NCI-H2081 (cell line): ENCODE measurements at regions not wholly inside any gene's neighbourhood (a gene's known extent, or its start where the extent isn't known, plus 50 kb on each side); places are given as distances from the start of the nearest gene placed in this dataset.
A peak's percentile ranks its signal among the peaks of the same experiment; 100 is the strongest.
"Not testable (repeated sequence)": the region's sequence is repeated elsewhere in the genome, so short reads cannot be mapped to it uniquely, and the experiment has no call there.

Experiments used
- DNase-seq, 2 experiments: peaks; one replicate each; lab custom pipeline; 2025; lab: John Stamatoyannopoulos, UW

DNA sequence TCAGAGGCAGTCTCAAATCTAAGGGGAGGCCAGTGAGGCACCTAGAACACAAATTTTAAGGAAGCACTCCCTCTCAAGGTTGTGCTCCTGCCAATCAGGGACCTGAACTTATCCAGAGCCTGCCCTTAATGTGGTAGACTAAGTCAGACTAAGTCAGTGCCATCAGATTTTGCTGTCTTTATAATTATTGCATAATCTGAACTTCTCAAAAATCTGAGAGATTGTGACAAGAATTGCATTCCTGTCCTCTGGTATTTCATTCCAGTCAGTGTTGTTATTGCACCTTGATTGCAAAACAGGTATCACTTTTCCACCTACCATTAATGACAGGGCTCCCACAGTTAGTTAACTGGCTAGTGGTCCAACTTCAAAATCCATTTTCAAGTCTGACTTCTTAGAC is 197.1 kb upstream of the HCN1 start:
- DNase-seq, result no peak

- DNase-seq, result not testable (repeated sequence)
Measured at GRCh38 chr5:45890441-45891080, 194.4 kb upstream of the HCN1 start.

DNA sequence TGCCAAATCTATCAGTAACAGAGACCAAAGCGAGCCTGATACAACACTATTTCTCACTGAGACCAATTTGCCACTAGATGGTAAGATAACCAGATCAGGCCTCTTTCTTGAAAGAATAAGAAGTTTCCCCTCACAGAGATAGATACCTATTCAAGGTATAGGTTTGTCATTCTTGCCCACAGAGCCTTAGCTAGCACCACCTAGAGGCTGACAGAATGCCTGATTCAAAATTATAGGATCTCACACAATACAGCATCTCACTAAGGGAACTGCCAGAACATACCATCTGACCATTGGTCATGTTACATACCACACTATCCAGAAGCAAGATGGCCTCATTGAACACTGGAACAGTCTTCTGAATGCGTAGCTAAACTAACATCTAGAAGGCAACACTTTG is 166.6 kb upstream of the HCN1 start:
- DNase-seq, result no peak

DNA sequence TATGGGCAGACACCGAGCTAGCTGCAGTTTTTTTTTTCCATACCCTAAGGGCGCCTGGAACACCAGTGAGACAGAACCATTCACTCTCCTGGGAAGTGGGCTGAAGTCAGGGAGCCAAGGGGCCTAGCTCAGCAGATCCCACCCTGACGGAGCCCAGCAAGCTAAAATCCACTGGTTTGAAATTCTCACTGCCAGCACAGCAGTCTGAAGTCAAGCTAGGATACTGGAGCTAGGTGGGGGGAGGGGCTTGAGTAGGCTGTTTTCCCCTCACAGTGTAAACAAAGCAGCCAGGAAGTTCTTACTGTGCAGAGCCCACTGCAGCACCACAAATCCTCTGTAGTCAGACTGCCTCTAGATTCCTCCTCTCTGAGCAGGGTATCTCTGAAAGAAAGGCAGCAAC is 151.7 kb upstream of the HCN1 start:
- DNase-seq, result no peak

DNA sequence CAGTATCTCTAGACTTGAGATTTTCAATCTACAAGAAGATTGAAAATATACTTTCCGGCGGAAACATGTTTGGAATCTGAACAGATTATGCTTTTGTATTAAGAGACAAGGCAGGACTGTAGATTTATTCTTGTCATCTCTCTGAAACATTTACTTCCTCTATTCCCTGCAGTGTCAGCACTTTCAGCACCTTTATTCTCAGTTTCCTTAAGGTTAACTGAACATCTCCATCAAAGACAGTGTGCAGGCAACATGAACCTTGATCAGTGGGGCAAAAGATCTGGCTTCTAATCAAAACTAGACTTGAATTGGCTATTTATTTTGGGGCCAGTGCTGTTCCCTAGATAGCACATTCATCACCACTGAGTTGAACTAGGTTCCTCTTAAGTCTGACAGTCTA is 129.9 kb upstream of the HCN1 start:
- no peak for DNase-seq

DNA sequence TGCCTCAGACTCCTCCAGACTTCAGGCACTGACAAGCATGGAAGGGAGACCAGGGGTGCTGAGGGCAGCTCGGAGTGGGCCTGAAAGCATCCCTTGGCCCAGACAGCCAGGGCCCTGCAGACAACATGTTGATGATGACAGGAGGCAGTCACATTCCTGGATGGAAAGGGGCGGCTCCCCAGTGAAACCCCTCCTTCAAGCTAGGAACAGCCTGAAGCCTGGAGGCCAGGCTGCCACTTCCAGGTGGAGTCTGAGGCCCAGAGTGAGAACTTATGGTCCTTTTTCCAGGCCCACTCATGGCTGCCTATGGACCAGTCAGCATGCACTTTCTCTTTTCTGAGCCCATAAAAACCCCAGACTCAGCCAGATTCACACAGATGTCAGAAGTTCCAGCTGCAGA is 104.2 kb upstream of the HCN1 start:
- DNase-seq, result no peak

- DNase-seq, result no peak
Measured at GRCh38 chr5:45799388-45799787, 103.2 kb upstream of the HCN1 start.

DNA sequence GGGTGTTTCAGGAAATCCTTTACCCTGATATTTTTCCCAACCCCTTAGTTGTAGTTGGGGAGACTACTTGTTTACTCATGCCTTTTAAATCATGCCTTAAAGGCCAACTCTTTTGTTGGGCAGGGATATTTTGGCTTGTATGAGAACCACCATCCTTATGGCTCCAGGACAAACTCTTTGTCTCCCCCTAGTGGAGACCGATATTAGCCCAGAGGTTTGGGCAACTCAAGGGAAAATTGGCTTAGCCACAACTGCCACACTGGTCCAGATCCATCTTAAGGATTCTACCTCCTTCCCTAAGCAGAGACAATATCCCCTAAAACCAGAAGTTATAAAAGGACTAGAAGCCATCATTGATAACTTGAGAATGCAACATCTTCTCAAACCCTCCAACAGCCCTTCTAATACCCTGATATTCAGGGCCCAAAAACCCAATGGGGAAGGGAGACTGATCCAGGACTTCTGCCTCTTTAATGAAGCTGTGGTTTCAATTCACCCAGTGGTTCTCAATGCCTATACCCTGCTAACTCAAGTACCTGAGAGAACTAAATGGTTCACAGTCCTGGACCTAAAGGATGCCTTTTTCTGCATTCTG is 100.9 kb upstream of the HCN1 start:
- DNase-seq, result peak in 1 of 2 experiments; percentile 6

DNA sequence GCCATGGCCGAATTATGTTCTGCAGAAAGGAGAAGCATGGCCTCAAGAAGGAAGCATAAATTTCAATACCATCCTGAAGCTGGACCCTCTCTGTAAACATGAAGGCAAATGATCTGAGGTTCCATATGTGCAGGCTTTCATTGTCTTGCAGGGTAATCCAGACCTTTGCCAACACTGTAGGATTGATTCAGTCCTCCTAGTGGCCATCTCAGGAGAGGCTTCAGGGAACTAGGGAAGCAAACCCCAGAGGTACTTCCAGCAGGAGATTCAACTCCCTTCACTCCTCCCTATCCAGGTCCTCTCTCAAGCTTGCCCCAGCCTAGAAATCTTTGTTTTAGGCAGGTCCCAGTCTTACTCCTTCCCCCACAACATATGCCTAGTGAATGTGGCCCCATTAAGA is 99.3 kb upstream of the HCN1 start:
- DNase-seq, result no peak

- no peak for DNase-seq
Measured at GRCh38 chr5:45793638-45794532, 97.7 kb upstream of the HCN1 start.

DNA sequence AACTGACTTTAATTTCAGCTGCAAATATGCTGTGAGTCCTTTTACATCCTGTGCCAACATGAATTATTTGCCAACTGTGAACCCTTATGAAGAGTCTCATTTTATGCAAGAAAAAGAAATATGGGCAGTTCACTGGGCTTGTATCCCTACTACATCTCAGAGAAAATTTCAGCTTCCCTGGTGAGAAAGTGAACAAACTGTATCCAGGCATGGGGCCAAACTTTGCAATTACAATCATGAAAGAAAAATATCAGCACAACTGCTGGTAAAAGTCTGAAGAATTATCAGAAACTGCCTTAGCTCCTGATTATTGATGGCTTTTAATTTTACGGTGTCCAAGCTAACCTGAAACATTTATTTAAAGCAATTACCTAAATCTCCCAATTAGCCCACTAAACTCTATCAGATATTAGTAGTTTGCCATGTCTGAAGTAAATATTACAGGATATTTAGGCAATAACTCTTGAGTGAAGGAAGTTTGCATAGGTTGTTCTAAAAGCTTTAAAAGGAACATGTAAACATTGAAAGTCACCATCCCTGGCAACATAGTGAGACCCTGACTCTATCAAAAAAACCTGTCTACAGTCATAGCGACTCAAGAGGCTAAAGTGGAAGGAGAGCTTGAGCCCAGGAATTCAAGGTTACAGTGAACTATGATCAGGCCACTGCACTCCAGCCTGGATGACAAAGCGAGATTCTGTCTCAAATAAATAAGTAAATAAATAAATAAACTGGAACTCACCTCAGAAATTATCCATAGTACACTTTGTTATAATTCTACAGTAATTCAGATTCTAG is 83.9 kb upstream of the HCN1 start:
- DNase-seq, result no peak

GRCh38 chr5:45774528-45774927 is 78.3 kb upstream of the HCN1 start:
- no peak for DNase-seq

DNA sequence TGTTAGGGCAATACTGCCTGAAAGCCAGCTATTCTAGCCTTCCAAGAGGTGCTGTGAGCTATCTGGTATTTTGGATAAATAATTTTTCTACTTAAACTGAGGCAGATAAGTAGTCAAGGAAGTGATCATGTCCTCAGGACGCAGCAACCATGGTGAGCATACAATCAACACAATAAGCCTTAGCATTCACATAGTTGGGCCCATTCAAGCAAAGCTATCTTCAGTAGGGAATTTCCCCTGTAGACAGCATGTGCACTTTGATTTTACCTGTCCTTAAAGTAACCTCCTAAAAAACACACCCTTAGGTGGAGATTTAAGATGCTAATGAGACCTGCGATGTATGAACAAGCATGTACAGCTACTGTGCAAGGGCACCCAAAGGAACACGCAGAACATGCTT is 76.2 kb upstream of the HCN1 start:
- no peak for DNase-seq

DNA sequence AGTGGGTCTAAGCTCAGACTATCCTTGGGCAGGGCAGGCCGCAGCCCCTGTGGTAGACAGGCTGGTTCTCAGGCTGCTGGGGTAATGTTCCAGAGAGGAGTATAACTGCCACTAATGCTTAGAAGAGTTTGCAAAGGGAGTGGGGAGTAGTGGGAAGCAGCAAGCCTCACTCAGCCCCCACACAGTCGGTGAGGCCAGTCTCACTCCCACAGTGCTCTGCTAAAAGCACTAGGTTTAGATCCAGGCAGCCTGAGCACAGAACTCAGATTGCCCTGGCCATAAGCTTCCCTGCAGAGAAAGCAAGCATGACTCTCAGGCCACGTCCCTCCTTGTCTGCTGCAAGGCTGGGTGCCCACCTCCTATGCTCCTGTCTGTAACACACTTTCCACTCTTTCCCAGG is 69.4 kb upstream of the HCN1 start:
- DNase-seq, result no peak

GRCh38 chr5:45750574-45750973 is 54.4 kb upstream of the HCN1 start:
- DNase-seq, result no peak

DNA sequence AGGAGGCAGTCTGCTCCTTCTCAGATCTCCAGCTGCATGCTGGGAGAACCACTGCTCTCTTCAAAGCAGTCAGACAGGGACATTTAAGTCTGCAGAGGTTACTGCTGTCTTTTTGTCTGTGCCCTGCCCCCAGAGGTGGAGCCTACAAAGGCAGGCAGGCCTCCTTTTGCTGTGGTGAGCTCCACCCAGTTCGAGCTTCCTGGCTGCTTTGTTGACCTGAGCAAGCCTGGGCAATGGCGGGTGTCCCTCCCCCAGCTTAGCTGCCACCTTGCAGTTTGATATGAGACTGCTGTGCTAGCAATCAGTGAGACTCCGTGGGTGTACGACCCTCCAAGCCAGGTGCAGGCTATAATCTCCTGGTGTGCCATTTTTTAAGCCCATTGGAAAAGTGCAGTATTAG is 52.3 kb upstream of the HCN1 start:
- DNase-seq, result not testable (repeated sequence)
